Medulla oblongata (tissue), 1 donor: ENCODE measurements at regions not wholly inside any gene's neighbourhood (a gene's known extent, or its start where the extent isn't known, plus 50 kb on each side); places are given as distances from the start of the nearest gene placed in this dataset.
A peak's percentile ranks its signal among the peaks of the same experiment; 100 is the strongest.
"Not testable (repeated sequence)": the region's sequence is repeated elsewhere in the genome, so short reads cannot be mapped to it uniquely, and the experiment has no call there.

Source experiments
- DNase-seq: peaks from one replicate; pipeline ENCODE4 v3.0.0-alpha.2; 2015; ENCODE audit errors: extremely low spot score

DNA sequence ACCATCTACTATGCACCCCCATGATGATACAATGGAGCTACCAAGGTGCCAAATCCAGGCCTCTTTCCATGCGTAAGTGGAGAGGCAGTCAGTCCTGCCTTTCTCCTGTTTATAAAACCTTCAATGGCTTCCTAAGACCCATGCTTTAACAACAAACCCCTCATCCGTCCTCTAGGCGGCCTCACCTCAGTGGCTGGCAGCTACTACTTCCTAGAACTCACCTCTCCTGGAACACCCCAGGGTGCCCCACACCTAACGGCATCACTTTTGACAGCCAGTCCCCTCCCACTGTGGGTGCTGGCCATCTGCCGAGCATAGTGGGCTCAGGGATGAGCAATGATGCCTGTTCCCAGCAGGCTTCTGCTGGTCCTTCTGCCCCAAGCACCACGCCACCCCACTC is 80.0 kb upstream of the TAB2 start:
- no peak for DNase-seq

DNA sequence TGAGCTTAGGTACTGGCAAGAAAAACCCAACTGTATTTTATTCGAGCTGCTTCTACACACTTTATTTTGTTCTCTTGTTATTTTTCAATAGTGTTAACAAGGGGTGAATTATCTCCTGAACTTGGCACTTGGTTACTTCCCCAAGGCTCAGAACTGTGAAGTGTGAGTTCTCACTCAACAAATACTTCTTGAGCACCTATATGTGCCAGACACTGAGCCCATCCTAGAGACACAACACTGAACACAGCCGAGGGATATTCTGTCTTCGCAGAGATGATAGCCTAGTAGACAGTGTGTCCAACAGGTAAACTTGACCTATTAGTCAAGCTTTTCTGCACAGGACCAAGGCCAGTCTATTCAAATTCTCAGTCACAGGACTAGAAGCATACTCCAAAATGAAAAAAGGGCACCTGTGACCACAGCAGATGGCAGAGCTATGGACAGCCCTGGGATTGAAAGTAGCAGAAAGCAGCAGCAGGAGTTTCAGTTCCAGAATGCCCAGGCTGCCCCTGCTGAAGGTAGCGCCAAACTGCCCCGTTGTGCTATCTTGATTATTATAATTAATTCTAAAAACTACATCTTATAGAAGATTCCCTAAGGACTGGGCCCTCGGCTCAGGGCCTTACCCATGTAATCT is 77.8 kb upstream of the TAB2 start:
- DNase-seq: no peak

GRCh38 chr6:149242883-149243282 is 74.6 kb upstream of the TAB2 start:
- no peak for DNase-seq

GRCh38 chr6:149244105-149244504 is 73.4 kb upstream of the TAB2 start:
- no peak for DNase-seq

DNA sequence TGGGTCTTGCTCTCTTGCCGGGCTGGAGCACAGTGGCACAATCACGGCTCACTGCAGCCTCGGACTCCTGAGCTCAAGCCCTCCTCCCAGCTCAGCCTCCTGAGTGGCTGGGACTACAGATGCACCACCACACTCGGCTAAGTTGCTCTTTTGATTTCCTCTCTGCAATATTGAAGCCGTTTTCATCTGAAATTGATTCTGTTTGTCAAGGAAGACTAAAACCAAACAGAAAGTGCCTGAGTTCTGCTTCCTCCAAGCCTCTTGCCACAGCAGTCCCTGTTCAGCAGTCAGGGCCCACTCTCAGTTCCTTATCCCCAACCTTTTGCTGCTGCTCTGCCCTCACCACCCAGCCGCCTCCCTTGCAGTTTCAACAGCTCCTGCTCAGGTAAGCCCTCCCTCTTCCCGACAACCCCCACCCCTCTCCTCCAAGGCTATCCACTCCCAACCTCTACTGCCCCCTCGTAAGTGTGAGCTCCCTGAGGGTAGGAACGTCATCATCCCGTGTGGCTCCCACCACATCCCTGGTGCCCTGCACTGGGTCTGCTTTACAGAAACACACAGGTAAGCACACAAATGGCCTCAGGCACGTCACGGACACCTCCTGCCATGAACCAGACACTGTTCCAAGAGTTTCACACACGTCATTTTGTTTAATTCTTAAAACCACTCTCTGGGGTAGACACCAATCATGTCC is 70.7 kb upstream of the TAB2 start:
- peak; percentile 63 for DNase-seq

GRCh38 chr6:149247385-149247763 is 70.1 kb upstream of the TAB2 start:
- no peak for DNase-seq

DNA sequence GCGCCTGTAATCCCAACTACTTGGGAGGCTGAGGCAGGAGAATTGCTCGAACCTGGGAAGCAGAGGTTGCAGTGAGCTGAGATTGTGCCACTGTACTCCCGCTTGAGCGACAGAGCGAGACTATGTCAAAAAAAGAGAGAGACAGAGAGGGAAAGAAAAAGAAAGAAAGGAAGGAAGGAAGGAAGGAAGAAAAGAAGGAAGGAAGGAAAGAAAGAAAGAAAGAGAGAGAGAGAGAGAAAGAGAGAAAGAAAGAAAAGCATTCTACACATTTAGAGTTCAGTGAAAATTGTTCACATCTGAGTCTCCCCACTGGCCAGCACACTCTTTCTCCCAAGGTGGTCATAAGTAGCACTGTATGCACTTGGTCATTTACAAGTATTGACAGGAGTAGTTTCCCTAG is 69.2 kb upstream of the TAB2 start:
- DNase-seq: not testable (repeated sequence)

DNA sequence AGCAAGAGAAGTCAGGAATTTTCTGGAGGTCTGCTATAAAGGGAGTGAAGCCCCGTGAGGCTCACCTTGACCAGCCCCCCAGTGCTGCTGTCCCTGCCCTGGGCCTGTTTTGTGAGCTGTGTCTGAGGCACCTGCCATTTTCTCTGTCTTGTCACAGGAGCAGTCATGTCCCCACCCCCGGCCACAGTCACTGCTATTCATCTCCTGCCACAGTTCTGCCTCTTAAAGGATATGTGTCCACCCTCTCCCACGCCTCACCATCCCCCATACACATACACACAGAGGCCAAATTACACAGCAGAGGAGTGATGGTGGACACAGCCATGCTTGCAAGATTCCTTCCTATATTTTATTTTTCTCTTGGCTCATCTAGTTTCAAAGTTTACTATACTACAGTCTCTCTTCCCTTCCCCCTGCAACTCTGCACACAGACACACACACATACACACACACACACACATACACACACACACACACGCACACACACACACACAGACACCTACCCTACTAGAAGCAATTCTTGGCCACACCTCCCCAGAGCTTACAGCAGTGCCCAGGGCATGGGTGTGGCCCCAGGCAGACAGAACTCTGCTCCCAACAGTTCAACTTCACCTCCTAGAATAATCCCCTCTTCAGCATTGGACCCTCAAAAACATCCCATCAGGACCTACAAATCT is 68.7 kb upstream of the TAB2 start:
- no peak for DNase-seq

- DNase-seq: no peak
Observed at GRCh38 chr6:149249370-149250357, 67.8 kb upstream of the TAB2 start.

- no peak for DNase-seq
Observed at GRCh38 chr6:149250951-149251350, 66.6 kb upstream of the TAB2 start.

GRCh38 chr6:149252622-149253021 is 64.9 kb upstream of the TAB2 start:
- DNase-seq: no peak

- peak; percentile 82 for DNase-seq
Observed at GRCh38 chr6:149254253-149254652, 63.3 kb upstream of the TAB2 start.

- peak; percentile 79 for DNase-seq
Observed at GRCh38 chr6:149259753-149260152, 57.8 kb upstream of the TAB2 start.

GRCh38 chr6:149260214-149260874 is 57.2 kb upstream of the TAB2 start:
- DNase-seq: no peak

DNA sequence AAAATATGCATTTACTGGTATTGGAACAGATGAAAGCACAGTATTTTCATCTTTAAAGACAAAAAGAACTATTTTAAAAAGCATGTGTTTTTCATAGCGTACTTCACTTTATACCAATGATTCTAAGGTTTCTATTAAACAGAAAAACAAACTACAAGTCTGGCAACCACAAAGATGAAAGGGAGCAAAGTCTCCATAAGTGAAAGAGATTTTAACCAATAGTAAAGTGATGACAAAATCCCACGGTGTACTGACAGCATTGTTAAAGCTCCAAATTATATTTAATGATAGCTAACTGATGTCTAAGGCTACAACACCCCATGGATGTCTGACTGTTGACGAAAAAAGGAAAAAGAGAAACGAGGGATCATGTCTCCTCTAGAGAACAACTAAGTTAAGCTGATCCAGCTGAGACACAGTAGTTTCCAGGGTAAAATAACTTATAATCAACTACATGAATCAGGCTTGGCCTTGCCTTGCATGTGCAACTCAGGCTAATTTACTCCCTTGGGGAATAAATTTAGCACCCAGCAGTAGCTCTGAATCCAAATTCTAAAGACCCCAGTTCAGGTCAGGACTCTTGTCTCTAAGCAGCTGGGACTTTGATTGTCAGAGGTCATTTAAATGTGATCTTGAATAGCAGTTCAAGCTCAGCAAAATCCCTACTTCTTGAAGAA is 56.0 kb upstream of the TAB2 start:
- DNase-seq: no peak

DNA sequence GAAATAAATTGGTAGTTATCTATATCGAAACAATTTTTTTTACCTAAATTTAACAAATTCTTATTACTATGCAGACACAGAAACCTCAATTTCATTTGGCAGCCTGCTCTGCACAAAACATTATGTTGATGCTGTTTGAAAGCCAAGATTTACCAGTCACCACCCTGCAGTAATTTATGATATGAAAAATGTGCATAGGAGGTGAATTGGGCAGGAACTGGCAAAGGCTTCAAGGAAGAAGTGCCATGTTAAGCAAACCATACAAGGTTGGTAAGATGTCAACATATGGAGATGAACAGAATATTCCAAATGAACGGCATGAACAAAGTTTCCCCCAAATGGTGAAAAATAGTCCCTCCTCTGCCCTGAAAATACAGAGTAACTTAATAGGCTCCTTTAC is 54.2 kb upstream of the TAB2 start:
- DNase-seq: no peak

GRCh38 chr6:149264629-149265028 is 52.9 kb upstream of the TAB2 start:
- DNase-seq: no peak

DNA sequence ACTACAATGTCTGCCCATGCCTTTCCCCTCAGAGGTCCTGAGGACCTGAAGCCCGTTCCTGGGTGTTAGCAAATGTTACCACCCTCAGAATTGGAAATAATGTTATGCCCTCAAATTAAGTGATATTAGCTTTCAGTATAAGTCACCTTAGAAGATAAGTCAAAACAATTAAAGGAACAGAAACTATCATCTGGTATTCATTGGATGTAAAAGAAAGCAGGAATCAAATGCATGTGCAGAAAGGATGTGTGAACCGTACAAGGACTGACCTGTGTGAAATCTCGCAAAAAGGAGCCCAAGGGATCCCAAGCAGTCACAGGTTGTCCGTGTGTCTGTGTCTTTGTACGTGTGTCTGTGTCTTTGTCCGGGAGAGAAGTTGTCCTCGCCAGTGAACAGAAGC is 51.6 kb upstream of the TAB2 start:
- DNase-seq: no peak

DNA sequence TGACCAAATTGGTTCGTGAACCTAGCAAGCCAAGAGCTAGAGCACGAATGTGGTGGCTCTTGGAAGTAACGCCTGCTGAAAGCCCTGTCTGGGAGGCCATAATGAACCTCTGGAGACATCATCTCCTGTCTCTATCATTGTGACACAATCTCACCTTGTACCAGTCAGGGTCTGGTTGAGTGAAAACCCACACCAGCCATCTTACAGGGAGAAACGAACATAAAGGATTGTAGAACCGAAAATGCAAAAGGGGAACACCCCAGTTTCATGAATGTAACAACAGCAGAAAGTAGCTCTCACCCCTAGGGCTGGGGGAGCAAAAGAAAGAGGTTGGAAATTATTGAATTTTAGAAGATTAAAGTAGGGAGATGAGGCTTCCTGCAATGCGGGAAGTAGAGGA is 50.9 kb upstream of the TAB2 start:
- peak; percentile 47 for DNase-seq

DNA sequence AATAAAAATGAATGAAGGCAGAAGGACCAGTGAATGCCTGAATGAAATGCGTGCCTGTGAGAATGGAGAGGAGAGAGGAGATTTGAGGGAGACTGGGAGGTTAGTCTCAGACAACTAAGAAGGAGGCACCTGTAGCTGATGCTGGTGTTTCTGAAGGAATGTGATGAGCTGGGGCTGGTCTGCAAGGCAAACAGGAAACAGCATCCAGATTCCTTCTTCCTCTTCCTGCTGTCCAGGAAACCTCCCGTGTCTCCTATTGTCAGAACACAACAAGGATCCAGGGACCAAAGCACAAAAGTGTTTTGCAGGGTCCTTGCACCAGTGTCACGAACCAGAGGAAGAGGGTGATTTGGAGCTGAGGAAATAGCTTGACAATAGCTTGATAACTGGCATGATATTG is 50.4 kb upstream of the TAB2 start:
- DNase-seq: no peak

- no peak for DNase-seq
Observed at GRCh38 chr6:149267513-149268043, 49.9 kb upstream of the TAB2 start.
